Cardiac fibroblast (primary cell): ENCODE measurements at regions not wholly inside any gene's neighbourhood (a gene's known extent, or its start where the extent isn't known, plus 50 kb on each side); places are given as distances from the start of the nearest gene placed in this dataset.

ENCODE experiments used
- DNase-seq, 2 donors: peaks; one replicate each; pipeline versions ENCODE4 v3.0.0 to v3.0.0-alpha.2; 2010; ENCODE audit warnings: low read depth in 2 of 2
- H3K4me3 ChIP-seq, 2 donors: replicated peaks in 1 of 2; 1 replicate in 1 of 2; 2 replicates in 1 of 2; pipeline ENCODE4 v1.5.1; 2011; ENCODE audit warnings: low read depth in 2 of 2, low read length in 2 of 2, mild to moderate bottlenecking in 2 of 2, moderate library complexity in 1 of 2
- TF ChIP-seq, protein P1 (sequence below): IDR thresholded peaks from one replicate; pipeline ENCODE4 v1.5.1; 2011; ENCODE audit warnings: low read depth, mild to moderate bottlenecking, low read length, inconsistent platforms

DNA sequence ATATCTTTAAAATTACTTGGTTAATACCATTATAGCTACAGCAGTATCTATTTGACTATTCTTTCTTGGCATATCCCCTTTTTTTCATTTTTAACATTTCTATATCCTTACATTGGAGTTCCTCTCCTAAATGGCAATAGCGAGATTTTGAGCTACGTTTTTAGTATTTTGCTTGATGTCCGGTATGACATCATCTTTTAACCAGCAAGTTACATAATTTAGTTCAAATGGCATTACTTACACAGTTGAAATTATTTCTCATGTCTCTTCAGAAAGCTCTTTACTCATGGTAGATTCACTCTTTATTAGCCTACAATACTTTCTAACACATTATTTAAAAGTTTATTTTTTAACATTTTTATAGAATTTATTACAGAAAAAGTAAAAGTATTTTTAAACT, 701.7 kb upstream of the EPHA7 start:
- TF ChIP-seq, protein P1, sequence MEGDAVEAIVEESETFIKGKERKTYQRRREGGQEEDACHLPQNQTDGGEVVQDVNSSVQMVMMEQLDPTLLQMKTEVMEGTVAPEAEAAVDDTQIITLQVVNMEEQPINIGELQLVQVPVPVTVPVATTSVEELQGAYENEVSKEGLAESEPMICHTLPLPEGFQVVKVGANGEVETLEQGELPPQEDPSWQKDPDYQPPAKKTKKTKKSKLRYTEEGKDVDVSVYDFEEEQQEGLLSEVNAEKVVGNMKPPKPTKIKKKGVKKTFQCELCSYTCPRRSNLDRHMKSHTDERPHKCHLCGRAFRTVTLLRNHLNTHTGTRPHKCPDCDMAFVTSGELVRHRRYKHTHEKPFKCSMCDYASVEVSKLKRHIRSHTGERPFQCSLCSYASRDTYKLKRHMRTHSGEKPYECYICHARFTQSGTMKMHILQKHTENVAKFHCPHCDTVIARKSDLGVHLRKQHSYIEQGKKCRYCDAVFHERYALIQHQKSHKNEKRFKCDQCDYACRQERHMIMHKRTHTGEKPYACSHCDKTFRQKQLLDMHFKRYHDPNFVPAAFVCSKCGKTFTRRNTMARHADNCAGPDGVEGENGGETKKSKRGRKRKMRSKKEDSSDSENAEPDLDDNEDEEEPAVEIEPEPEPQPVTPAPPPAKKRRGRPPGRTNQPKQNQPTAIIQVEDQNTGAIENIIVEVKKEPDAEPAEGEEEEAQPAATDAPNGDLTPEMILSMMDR, result no peak
- no peak overlapping the region for H3K4me3 ChIP-seq
- no peak for DNase-seq

DNA sequence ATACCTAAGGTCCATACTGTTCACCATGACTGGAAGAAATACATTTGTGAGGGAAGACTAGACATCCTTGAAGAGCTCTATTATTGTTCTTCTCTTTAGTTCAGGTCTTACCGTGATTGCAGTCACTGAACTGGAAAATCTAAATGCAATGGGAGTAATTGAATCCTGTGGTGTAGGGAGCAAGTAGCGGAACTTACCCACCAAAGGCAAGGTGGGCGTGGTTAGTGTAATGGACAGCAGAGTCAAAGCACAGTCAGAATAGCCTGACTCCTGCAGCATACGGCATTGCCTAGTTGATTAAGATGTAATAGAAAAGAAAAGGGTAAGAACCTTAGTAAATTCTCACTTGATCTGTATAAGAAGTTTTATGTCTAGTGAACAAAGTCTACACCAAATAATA, 679.7 kb upstream of the EPHA7 start:
- no peak for DNase-seq
- H3K4me3 ChIP-seq, result no peak overlapping the region
- TF ChIP-seq, protein P1, result no peak

- DNase-seq, result no peak
- H3K4me3 ChIP-seq, result no peak overlapping the region
- TF ChIP-seq, protein P1, result no peak
Observed at GRCh38 chr6:94095961-94096360, 676.6 kb upstream of the EPHA7 start.

DNA sequence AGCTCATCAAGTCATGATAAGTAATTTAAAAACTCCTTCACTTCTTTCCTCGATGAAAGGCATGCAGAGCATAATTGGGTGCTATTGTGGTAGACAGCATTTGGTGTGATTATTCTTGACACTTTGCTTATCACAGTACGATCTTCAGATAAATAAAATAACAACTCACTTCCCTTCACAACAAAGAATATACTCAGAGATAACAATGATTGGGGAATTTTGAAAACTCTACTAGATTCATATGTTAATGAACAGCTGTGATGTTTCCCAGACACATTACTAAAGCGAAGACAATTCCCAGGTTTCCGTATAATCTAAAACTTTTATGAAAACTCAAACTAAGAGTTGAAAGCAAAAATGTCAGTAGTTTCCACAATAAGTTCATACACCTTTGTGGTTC, 670.6 kb upstream of the EPHA7 start:
- TF ChIP-seq, protein P1, result no peak
- DNase-seq, result no peak
- no peak overlapping the region for H3K4me3 ChIP-seq

- DNase-seq, result no peak
- no peak overlapping the region for H3K4me3 ChIP-seq
- TF ChIP-seq, protein P1, result no peak
Observed at GRCh38 chr6:94088870-94089269, 669.5 kb upstream of the EPHA7 start.

DNA sequence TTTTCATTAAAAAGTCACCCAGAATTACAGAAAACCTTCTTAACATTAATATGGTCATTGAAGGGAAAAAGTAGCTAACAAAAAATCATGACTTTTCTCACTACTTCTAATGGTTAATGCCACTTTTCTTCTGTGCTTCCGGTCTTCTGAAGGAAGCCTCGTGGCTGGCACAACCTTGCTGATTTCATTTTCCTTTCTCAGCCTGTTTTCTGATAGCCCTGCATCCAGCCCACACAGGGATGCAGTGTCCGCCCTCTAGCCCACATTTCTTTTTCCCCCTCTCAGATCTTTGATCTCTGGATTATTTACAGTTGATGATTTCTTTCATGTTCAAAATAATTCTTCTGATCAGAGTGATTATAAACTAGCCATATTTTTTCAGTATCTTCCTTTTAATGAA, 655.4 kb upstream of the EPHA7 start:
- no peak for DNase-seq
- TF ChIP-seq, protein P1, result no peak
- no peak overlapping the region for H3K4me3 ChIP-seq

DNA sequence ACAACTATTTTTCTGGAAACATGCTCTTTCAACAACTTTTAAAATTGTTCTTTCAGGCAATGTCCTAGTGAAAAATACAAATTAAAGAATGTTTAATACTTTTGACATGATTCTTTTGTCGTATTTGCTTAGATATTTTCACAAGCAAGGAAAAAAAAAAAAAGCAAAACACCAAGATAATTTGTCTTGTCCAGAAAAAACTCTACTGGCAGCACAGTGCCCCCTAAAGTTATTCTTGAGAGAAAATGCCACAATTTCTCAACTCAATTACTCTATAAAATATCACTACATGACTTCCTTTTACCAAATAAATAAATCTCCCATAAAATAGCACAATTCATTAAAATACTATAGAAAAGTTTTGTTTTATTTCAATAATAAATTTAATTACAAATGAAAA, 652.5 kb upstream of the EPHA7 start:
- DNase-seq, result peak; percentile 18 to 20
- TF ChIP-seq, protein P1, result peak; percentile 15
- H3K4me3 ChIP-seq, result no peak overlapping the region
